BLaER1 (cell line): ENCODE measurements at regions not wholly inside any gene's neighbourhood (a gene's known extent, or its start where the extent isn't known, plus 50 kb on each side); places are given as distances from the start of the nearest gene placed in this dataset.
"Not testable (repeated sequence)": the region's sequence is repeated elsewhere in the genome, so short reads cannot be mapped to it uniquely, and the experiment has no call there.

Experiments
- H3K27ac ChIP-seq: shearing (Covaris generic); formaldehyde crosslinking; 2 replicates; pipeline ENCODE4 v1.8.1; 2022
- H3K27me3 ChIP-seq: shearing (Covaris generic); formaldehyde crosslinking; 2 replicates; pipeline ENCODE4 v1.8.1; 2022
- H3K36me3 ChIP-seq: shearing (Covaris generic); formaldehyde crosslinking; 2 replicates; pipeline ENCODE4 v1.8.1; 2022
- H3K4me1 ChIP-seq: shearing (Covaris generic); formaldehyde crosslinking; 2 replicates; pipeline ENCODE4 v1.8.1; 2022
- H3K4me2 ChIP-seq: shearing (Covaris generic); formaldehyde crosslinking; 2 replicates; pipeline ENCODE4 v1.8.1; 2022
- H3K4me3 ChIP-seq: shearing (Covaris generic); formaldehyde crosslinking; 2 replicates; pipeline ENCODE4 v1.8.1; 2022
- H3K9ac ChIP-seq: shearing (Covaris generic); formaldehyde crosslinking; 2 replicates; pipeline ENCODE4 v1.8.1; 2022
- H3K9me3 ChIP-seq: shearing (Covaris generic); formaldehyde crosslinking; 2 replicates; pipeline ENCODE4 v1.8.1; 2022
- H4K20me1 ChIP-seq: shearing (Covaris generic); formaldehyde crosslinking; 2 replicates; pipeline ENCODE4 v1.8.1; 2022
- Cebpa-rat ChIP-seq: shearing (Covaris generic); IDR thresholded peaks from 2 replicates; pipeline ENCODE4 v1.8.1; 2022

- H3K4me2 ChIP-seq = no peak overlapping the region
- H3K27ac ChIP-seq = no peak overlapping the region
- no peak overlapping the region for H3K4me3 ChIP-seq
- peaks cover 16% of the 10 kb centered on the region for H3K4me1 ChIP-seq
- TF ChIP-seq Cebpa-rat = no peak
- no peaks in the 10 kb centered on the region for H3K27me3 ChIP-seq
- peaks cover 43% of the 10 kb centered on the region for H3K36me3 ChIP-seq
- 0 out of 2 replicates have a peak, but pooled peaks cover 5% of the 10 kb centered on the region for H4K20me1 ChIP-seq
- H3K9me3 ChIP-seq = peaks cover 12% of the 10 kb centered on the region
- H3K9ac ChIP-seq = no peak overlapping the region
Measured at GRCh38 chr19:5250127-5250659, 90.4 kb downstream of the PTPRS start.

DNA sequence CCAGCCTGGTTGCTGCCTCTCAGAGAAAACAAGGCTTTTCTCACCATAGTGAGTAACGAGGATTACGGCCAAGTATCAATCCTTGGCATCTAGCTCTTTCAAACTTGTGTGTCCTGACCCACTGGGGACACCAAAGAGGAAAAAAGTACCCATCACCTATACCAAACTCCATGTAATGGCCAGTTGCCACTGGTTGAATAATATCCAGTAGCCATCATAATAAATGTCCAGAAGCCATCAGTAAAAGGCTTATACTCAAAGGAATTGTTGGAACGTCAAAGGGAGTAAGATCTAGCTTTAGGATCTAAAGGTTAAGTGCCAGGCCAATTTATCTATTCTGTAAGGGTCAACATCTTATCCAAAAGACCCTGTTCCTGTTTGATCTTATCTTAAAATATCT is 91.1 kb downstream of the PTPRS start:
- Histone ChIP-seq H3K9ac (no peak overlapping the region), H3K9me3 (peaks cover 6% of the 10 kb centered on the region), H3K4me3 (no peak overlapping the region), H3K4me2 (no peak overlapping the region), H4K20me1 (0 out of 2 replicates have a peak, but pooled peaks cover 5% of the 10 kb centered on the region), H3K27me3 (no peaks in the 10 kb centered on the region), H3K4me1 (peaks cover 16% of the 10 kb centered on the region), H3K27ac (no peak overlapping the region), H3K36me3 (peaks cover 37% of the 10 kb centered on the region)
- TF ChIP-seq Cebpa-rat = no peak

- H3K9me3 ChIP-seq = no peaks in the 10 kb centered on the region
- H4K20me1 ChIP-seq = 0 out of 2 replicates have a peak, but pooled peaks cover 5% of the 10 kb centered on the region
- H3K4me3 ChIP-seq = no peak overlapping the region
- no peaks in the 10 kb centered on the region for H3K27me3 ChIP-seq
- peaks cover 16% of the 10 kb centered on the region for H3K4me1 ChIP-seq
- no peak overlapping the region for H3K9ac ChIP-seq
- TF ChIP-seq Cebpa-rat = no peak
- no peak overlapping the region for H3K27ac ChIP-seq
- H3K36me3 ChIP-seq = peaks cover 42% of the 10 kb centered on the region
- H3K4me2 ChIP-seq = no peak overlapping the region
Measured at GRCh38 chr19:5247957-5248705, 92.5 kb downstream of the PTPRS start.

- Histone ChIP-seq H3K27me3 (no peaks in the 10 kb centered on the region), H3K4me2 (peak overlapping the region; percentile 43), H3K4me1 (peaks cover 16% of the 10 kb centered on the region), H3K4me3 (no peak overlapping the region), H3K36me3 (peaks cover 46% of the 10 kb centered on the region), H3K9me3 (no peaks in the 10 kb centered on the region), H3K9ac (0 out of 2 replicates have a peak overlapping the region, but pooled peaks have one; percentile 2), H4K20me1 (0 out of 2 replicates have a peak, but pooled peaks cover 5% of the 10 kb centered on the region), H3K27ac (no peak overlapping the region)
- TF ChIP-seq Cebpa-rat = no peak
Measured at GRCh38 chr19:5246554-5247155, 94.0 kb downstream of the PTPRS start.

- Histone ChIP-seq H3K4me1 (peaks cover 16% of the 10 kb centered on the region), H3K9me3 (no peaks in the 10 kb centered on the region), H3K27ac (no peak overlapping the region), H3K4me2 (peak overlapping the region; percentile 43; the same call in 1 of the 2 replicates), H3K9ac (no peak overlapping the region), H4K20me1 (0 out of 2 replicates have a peak, but pooled peaks cover 5% of the 10 kb centered on the region), H3K27me3 (no peaks in the 10 kb centered on the region), H3K36me3 (peaks cover 50% of the 10 kb centered on the region), H3K4me3 (no peak overlapping the region)
- no peak for TF ChIP-seq Cebpa-rat
Measured at GRCh38 chr19:5245631-5246553, 94.7 kb downstream of the PTPRS start.

- Histone ChIP-seq H3K27me3 (no peaks in the 10 kb centered on the region), H3K9me3 (no peaks in the 10 kb centered on the region), H3K9ac (no peak overlapping the region), H3K4me2 (no peak overlapping the region), H3K36me3 (peaks cover 40% of the 10 kb centered on the region), H4K20me1 (0 out of 2 replicates have a peak, but pooled peaks cover 5% of the 10 kb centered on the region), H3K27ac (no peak overlapping the region), H3K4me3 (no peak overlapping the region), H3K4me1 (peaks cover 16% of the 10 kb centered on the region)
- TF ChIP-seq Cebpa-rat = no peak
Measured at GRCh38 chr19:5244351-5244750, 96.3 kb downstream of the PTPRS start.

GRCh38 chr19:5243878-5244277 is 96.7 kb downstream of the PTPRS start:
- Histone ChIP-seq H3K27ac (no peak overlapping the region), H4K20me1 (0 out of 2 replicates have a peak, but pooled peaks cover 5% of the 10 kb centered on the region), H3K4me2 (no peak overlapping the region), H3K36me3 (peaks cover 35% of the 10 kb centered on the region), H3K4me1 (peaks cover 16% of the 10 kb centered on the region), H3K9me3 (no peaks in the 10 kb centered on the region), H3K9ac (no peak overlapping the region), H3K4me3 (no peak overlapping the region), H3K27me3 (no peaks in the 10 kb centered on the region)
- no peak for TF ChIP-seq Cebpa-rat

DNA sequence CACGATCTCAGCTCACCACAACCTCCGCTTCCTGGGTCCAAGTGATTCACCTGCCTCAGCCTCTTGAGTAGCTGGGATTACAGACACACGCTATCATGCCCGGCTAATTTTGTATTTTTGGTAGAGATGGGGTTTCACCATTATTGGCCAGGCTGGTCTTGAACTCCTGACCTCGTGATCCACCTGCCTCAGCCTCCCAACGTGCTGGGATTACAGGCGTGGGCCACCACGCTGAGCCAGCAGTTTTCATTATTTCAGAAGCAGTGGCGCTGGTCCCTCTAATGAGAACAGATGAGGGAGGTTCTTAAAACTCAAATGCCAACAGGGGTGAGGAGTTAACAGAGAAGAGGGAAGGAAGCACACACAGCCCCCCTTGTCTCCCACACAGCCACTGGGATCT is 98.7 kb downstream of the PTPRS start:
- not testable (repeated sequence) for H3K4me1 ChIP-seq, H3K27ac ChIP-seq, H3K4me3 ChIP-seq, H3K27me3 ChIP-seq, H3K4me2 ChIP-seq, H3K9me3 ChIP-seq, H4K20me1 ChIP-seq, H3K9ac ChIP-seq
- peaks cover 36% of the 10 kb centered on the region for H3K36me3 ChIP-seq

DNA sequence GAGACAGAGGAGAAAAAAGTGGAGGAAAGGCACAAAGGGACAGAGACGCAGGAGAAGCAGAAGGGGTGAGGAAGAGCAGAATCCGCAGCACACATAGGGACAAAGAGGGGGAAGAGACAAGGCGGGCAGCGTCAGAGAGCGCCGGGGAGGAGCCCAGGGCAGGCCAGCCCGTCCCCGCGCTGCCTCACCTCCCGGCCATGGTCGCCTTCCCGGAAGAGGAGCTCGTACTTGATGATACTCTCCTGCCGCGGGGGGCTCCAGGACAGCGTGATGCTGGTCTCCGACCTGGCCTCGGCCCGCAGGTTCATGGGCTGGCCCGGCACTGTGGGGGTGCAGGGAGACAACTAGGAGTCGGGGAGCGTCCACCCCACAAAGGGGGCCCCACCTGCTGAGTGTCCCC is 100.6 kb downstream of the PTPRS start:
- TF ChIP-seq Cebpa-rat = no peak
- H3K9me3 ChIP-seq = no peaks in the 10 kb centered on the region
- H3K4me3 ChIP-seq = no peak overlapping the region
- no peak overlapping the region for H3K27ac ChIP-seq
- H3K9ac ChIP-seq = no peak overlapping the region
- no peaks in the 10 kb centered on the region for H3K4me1 ChIP-seq
- no peak overlapping the region for H3K4me2 ChIP-seq
- H3K27me3 ChIP-seq = no peaks in the 10 kb centered on the region
- no peaks in the 10 kb centered on the region for H4K20me1 ChIP-seq
- peaks cover 30% of the 10 kb centered on the region for H3K36me3 ChIP-seq
